DMS114 treated with DMSO at 0.1 percent for 48 hours (cell line): ENCODE measurements at regions not wholly inside any gene's neighbourhood (a gene's known extent, or its start where the extent isn't known, plus 50 kb on each side); places are given as distances from the start of the nearest gene placed in this dataset.

Source experiments
- DNase-seq: peaks from one replicate; lab custom pipeline; 2025; ENCODE audit not compliant: unreplicated experiment; lab: John Stamatoyannopoulos, UW

GRCh38 chr15:53401503-53401902 is 358.0 kb downstream of the WDR72 start:
- no peak for DNase-seq

- DNase-seq: no peak
Measured at GRCh38 chr15:53400986-53401385, 358.5 kb downstream of the WDR72 start.

DNA sequence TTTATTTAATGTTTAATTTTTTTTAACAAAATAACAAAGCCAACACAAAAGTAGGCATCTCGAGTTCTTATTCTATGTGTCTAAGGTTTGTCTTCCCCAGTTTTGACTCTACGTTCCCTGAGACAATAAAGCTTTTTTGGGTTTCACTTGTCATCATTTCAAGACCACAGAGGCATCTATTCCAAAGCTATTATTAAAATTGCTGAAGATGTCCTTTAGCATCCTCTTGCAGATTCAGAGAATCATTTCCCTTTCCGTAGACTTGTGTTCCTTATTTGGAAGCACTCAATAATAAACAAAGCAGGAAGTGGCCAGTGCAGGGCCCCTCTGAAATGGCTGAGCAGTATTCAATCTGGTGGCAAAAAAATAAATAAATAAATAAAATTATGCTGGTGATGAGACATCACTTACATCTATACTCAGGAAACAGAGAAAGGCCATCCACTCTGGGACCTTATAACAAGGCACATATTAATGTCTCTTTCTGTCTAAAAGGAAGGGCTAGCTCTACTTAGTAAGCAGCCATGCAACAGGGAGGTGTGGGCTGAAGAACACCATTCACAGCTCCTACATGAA is 362.3 kb downstream of the WDR72 start:
- DNase-seq: no peak

GRCh38 chr15:53395871-53396270 is 363.6 kb downstream of the WDR72 start:
- no peak for DNase-seq

GRCh38 chr15:53390549-53390948 is 368.9 kb downstream of the WDR72 start:
- DNase-seq: no peak

DNA sequence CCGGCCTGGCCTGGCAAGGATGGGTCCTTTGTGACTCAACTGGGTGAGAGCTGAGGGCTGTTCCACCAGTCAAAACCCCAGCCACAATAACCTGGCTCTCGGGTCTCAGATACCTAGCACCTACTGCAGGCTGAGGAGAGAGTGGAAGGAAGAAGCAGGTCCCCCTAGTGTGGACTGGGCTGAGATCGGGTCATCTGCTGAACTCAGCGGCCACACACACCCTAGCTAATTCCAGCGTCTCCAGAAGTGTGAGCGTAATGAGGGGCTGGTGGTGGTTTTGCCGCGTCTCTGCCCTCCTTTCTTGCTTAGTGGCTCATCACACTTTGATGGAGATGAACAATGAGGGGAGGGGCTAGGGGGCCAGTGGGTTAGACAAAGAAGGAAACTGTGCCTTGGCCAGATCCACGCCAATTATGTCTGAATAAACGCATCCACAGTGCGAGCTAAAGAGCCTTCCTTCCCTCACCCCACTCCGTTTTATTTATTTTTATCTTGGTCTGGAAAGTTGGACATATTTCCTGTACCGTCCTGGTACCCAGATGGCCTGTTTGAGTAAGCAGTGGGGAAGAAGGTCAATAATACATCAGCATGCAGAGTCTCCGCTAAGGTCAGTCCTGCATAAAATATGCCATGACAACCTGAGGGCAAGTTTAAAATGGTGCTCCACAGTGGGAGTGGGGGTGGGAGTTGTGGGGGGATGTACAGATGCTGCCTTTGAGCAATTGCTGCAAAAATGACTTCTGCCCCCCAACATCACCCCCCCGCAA is 370.0 kb downstream of the WDR72 start:
- DNase-seq: no peak

DNA sequence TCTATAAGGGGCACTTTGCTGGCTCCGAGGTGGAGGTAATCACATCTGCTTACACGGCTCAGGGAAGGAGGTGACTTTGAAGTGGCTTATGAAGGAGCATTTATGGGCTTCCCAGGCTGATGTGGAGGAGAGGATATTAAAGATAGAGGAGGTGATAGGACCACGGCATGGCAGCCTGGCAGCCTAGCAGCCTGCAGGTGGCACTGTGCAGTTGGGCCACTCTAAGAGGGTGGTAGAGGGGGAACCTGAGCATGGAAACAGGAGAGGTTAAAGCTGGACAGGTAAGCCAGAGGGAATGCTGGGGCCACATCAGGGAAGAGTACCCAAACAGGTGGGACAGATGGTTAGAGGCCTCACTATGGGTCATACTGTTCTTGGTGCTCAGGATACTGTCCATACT is 375.0 kb downstream of the WDR72 start:
- DNase-seq: no peak

GRCh38 chr15:53378096-53378800 is 381.2 kb downstream of the WDR72 start:
- no peak for DNase-seq

- no peak for DNase-seq
Measured at GRCh38 chr15:53367740-53368139, 391.7 kb downstream of the WDR72 start.

DNA sequence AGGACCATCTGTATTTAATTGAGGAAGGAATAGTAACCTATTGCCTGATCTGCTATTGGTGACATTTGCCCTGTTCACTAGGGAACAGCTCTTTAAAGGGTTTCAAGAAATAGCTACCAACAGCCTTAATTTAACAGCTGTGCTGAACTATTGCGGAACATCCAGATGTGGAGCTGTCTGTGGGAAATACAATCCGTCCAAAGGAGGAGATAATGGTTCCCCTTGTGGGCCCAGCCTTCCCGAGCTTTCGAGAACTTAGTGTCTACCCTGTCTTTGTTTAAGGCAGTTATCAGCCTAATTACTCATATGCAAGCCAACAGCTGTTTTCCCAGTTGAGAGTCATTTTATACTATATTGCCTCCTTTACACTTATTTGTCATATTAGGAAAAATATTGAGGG is 398.6 kb downstream of the WDR72 start:
- no peak for DNase-seq

DNA sequence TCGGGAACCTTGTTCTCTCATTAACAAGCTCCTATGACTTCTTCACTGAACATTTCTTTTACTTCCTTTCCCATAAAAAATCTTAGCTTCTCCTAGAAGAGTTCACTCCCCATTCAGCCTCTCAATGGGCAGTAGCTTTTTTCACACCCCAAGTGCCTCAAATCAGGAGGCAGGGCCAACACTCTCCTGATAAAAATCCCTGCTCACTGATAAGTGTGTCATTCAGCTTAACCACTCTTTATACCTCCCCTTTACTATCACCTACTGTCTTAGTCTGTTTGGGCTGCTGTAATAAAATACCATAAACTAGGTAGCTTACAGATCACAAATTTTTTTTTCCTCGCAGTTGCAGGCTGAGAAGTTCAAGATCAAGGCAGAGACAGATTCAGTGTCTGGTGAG is 400.4 kb downstream of the WDR72 start:
- no peak for DNase-seq

- no peak for DNase-seq
Measured at GRCh38 chr15:53354874-53355273, 404.6 kb downstream of the WDR72 start.

- DNase-seq: no peak
Measured at GRCh38 chr15:53351373-53351772, 408.1 kb downstream of the WDR72 start.

DNA sequence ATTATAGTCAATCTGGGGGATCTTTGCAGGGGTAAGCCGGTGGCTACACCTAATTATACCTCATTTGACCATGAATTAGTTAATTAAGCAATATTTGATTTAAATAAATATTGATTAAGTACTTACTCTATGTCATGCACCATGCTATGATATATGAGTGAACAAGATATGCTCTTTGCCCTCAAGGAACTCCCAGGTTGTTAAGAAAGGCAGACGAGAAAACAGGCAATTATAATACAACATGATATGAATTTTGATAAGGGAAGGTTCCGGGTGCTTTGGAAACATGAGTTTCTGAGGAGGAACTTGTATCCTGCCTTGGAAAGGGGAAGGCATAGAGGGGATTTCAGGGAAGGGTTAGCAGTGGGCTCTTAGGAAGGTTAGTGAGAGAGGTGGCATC is 412.9 kb downstream of the WDR72 start:
- DNase-seq: no peak

- no peak for DNase-seq
Measured at GRCh38 chr15:53331328-53332190, 427.9 kb downstream of the WDR72 start.

- DNase-seq: no peak
Measured at GRCh38 chr15:53328341-53328740, 431.1 kb downstream of the WDR72 start.

DNA sequence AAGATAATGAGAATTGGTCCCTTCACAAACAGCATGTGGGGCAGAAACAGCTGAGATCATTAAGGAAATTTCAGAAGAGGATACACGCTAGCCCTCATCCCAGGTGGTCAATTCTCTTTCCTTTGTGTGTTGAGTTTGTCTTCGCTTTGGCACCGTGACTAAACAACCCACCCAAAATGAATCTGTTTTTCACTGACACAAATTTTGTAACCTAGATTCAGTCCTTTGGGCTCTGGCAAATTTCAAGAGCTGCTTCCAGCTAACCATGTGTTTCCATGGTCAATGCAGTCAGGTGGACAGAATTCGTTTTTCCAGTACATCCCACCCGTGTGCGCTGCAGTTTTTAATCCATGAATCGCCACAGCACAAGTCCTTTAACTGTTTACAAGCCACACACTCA is 435.4 kb downstream of the WDR72 start:
- DNase-seq: no peak

- DNase-seq: no peak
Measured at GRCh38 chr15:53323191-53323590, 436.3 kb downstream of the WDR72 start.

- DNase-seq: no peak
Measured at GRCh38 chr15:53320816-53321215, 438.6 kb downstream of the WDR72 start.

GRCh38 chr15:53312707-53313106 is 446.8 kb downstream of the WDR72 start:
- no peak for DNase-seq

DNA sequence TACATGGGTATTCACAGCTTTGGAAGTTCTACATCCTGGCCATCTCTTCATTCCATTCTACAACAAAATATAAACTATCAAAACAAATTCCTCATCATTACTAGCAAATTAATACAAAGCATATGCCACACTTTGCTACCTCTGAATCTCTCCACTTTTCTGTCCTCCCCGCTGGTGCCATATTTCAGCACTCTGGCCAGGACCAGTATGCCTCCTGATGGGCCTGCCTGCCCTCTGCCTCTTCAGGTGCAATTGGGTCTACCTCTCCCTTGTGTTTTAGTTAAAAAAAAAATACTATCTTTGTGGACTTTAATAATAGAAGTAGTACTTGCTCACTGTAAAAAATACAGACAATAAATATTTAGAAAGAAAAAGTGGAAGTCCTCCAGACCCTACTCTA is 448.8 kb downstream of the WDR72 start:
- no peak for DNase-seq
